A549 (cell line): ENCODE measurements at regions not wholly inside any gene's neighbourhood (a gene's known extent, or its start where the extent isn't known, plus 50 kb on each side); places are given as distances from the start of the nearest gene placed in this dataset.

ENCODE experiments used
- ATAC-seq, 2 experiments: fragments of 200-7000 bp in 1 of 2; fragments of >200 bp in 1 of 2; cut with Nextera tagmentation in 1 of 2; cut with Tn5 transposase in 1 of 2; 3 replicates each; pipeline versions ENCODE4 v1.8.0 to v1.9.1; 2018 to 2020; ENCODE audit warnings: mild to moderate bottlenecking in 1 of 2, moderate library complexity in 1 of 2
- CTCF ChIA-PET: fragments of 300-600 bp; sonication (Branson Sonifier 250); formaldehyde crosslinking; extraction: SDS; loops from one replicate; lab custom pipeline; 2021; ENCODE audit warnings: antibody characterized with exemption, inconsistent platforms; lab: Yijun Ruan, JAX
- POLR2A ChIA-PET: fragments of 350-600 bp; formaldehyde crosslinking; extraction: SDS; loops from one replicate; lab custom pipeline; 2021; ENCODE audit warnings: antibody characterized with exemption, inconsistent platforms; lab: Yijun Ruan, JAX
- DNase-seq, 2 experiments: peaks; one replicate each; pipeline versions ENCODE4 v3.0.0 to v3.0.0-alpha.2; 2011 to 2016; ENCODE audit warnings: low read depth in 1 of 2, low spot score in 1 of 2
- FAIRE-seq: peaks from 2 replicates; lab custom pipeline; 2011; peaks lifted over from hg19 to GRCh38; lab: Jason Lieb, UNC
- H3K27ac ChIP-seq, 2 experiments: fragments of >200 bp; sonication (Bioruptor Twin); formaldehyde crosslinking; 3 replicates each; pipeline ENCODE4 v1.5.1; 2016 to 2017
- H3K4me1 ChIP-seq: fragments of >200 bp; sonication (Bioruptor Twin); formaldehyde crosslinking; 3 replicates; pipeline ENCODE4 v1.6.1; 2016
- H3K4me2 ChIP-seq: fragments of >200 bp; sonication (Bioruptor Twin); formaldehyde crosslinking; 3 replicates; pipeline ENCODE4 v1.6.1; 2016
- H3K4me3 ChIP-seq: fragments of >200 bp; sonication (Bioruptor Twin); formaldehyde crosslinking; 3 replicates; pipeline ENCODE4 v1.5.1; 2016
- H3K9me3 ChIP-seq: fragments of >200 bp; sonication (Bioruptor Twin); formaldehyde crosslinking; 3 replicates; pipeline ENCODE4 v1.6.1; 2016
- CBX8 ChIP-seq: fragments of 200-600 bp; sonication (generic); IDR thresholded peaks from 2 replicates; pipeline ENCODE4 v1.6.1; 2016
- CEBPB ChIP-seq, 2 experiments: fragments of >200 bp in 1 of 2; sonication (Bioruptor Twin) in 1 of 2; formaldehyde crosslinking in 1 of 2; IDR thresholded peaks; 2 replicates each; pipeline ENCODE4 v1.6.1; 2012 to 2016
- CHD2 ChIP-seq: fragments of 150-350 bp; IDR thresholded peaks from 2 replicates; pipeline ENCODE4 v1.6.1; 2014; ENCODE audit warnings: low read length; ENCODE audit not compliant: partially characterized antibody
- E2F6 ChIP-seq: IDR thresholded peaks from 2 replicates; pipeline ENCODE4 v1.6.1; 2012; ENCODE audit warnings: low read depth, borderline replicate concordance
- ELK1 ChIP-seq: fragments of 150-350 bp; IDR thresholded peaks from 2 replicates; pipeline ENCODE4 v1.6.1; 2014; ENCODE audit warnings: low read depth, mild to moderate bottlenecking, low read length
- EP300 ChIP-seq, 2 experiments: fragments of >200 bp; sonication (Bioruptor Twin); formaldehyde crosslinking; IDR thresholded peaks; 2 replicates in 1 of 2; 3 replicates in 1 of 2; pipeline ENCODE4 v1.6.1; 2016 to 2017
- FOSB ChIP-seq: fragments of 250-450 bp; sonication (Bioruptor Pico); IDR thresholded peaks from 2 replicates; pipeline ENCODE4 v1.5.0; 2020; ENCODE audit warnings: mild to moderate bottlenecking, moderate library complexity
- HES2 ChIP-seq: fragments of >200 bp; sonication (Bioruptor Twin); formaldehyde crosslinking; IDR thresholded peaks from 2 replicates; pipeline ENCODE4 v1.6.1; 2016
- HOXB13 ChIP-seq: fragments of 250-450 bp; sonication (Bioruptor Pico); IDR thresholded peaks from 2 replicates; pipeline ENCODE4 v1.5.0; 2020; ENCODE audit warnings: low read depth, mild to moderate bottlenecking, moderate library complexity
- KDM1A ChIP-seq: fragments of 200-600 bp; sonication (generic); IDR thresholded peaks from 2 replicates; pipeline ENCODE4 v1.6.1; 2016; ENCODE audit warnings: low read depth, mild to moderate bottlenecking
- MAX ChIP-seq: IDR thresholded peaks from 2 replicates; pipeline ENCODE4 v1.6.1; 2012
- MAZ ChIP-seq: fragments of 150-350 bp; IDR thresholded peaks from 2 replicates; pipeline ENCODE4 v1.6.1; 2014; ENCODE audit warnings: antibody characterized with exemption, low read depth, low read length, borderline replicate concordance
- MYC ChIP-seq: IDR thresholded peaks from 2 replicates; pipeline ENCODE4 v1.6.1; 2012; ENCODE audit warnings: mild to moderate bottlenecking, inconsistent platforms, low read length, improper control_type of control experiment, borderline replicate concordance
- PBX3 ChIP-seq: IDR thresholded peaks from 2 replicates; pipeline ENCODE4 v1.6.1; 2012
- PHF8 ChIP-seq: fragments of 200-600 bp; sonication (generic); IDR thresholded peaks from 2 replicates; pipeline ENCODE4 v1.6.1; 2016; ENCODE audit warnings: low read depth, mild to moderate bottlenecking, antibody characterized with exemption, moderate library complexity, borderline replicate concordance
- POLR2A ChIP-seq: IDR thresholded peaks from 2 replicates; pipeline ENCODE4 v1.6.1; 2012; ENCODE audit warnings: mild to moderate bottlenecking, low read length
- RARB ChIP-seq: fragments of 250-450 bp; sonication (Bioruptor Pico); IDR thresholded peaks from 2 replicates; pipeline ENCODE4 v1.8.0; 2021; ENCODE audit warnings: mild to moderate bottlenecking, moderate library complexity
- RFX5 ChIP-seq: fragments of 450-650 bp; IDR thresholded peaks from 2 replicates; pipeline ENCODE4 v1.7.1; 2014; ENCODE audit warnings: antibody characterized with exemption, mild to moderate bottlenecking, moderate library complexity
- RNF2 ChIP-seq: fragments of 200-600 bp; sonication (generic); IDR thresholded peaks from 2 replicates; pipeline ENCODE4 v1.6.1; 2016; ENCODE audit warnings: low read depth, mild to moderate bottlenecking, antibody characterized with exemption, moderate library complexity, borderline replicate concordance
- TFCP2L1 ChIP-seq: fragments of 250-450 bp; sonication (Bioruptor Pico); IDR thresholded peaks from 2 replicates; pipeline ENCODE4 v1.5.0; 2021; ENCODE audit warnings: mild to moderate bottlenecking
- ZFP36 ChIP-seq: fragments of 450-650 bp; IDR thresholded peaks from 2 replicates; pipeline ENCODE4 v1.6.1; 2014; ENCODE audit warnings: borderline replicate concordance; ENCODE audit not compliant: partially characterized antibody
- ZNF302 ChIP-seq: fragments of 250-450 bp; sonication (Bioruptor Pico); IDR thresholded peaks from 2 replicates; pipeline ENCODE4 v1.9.0; 2021; ENCODE audit warnings: inconsistent platforms, mild to moderate bottlenecking, moderate library complexity
- WGBS: methylation state at CpG from one replicate; pipeline ENCODE4 v1.1.6; 2017; ENCODE audit errors: missing lambda C conversion rate; 5-methylcytosine and 5-hydroxymethylcytosine counted together

GRCh38 chr4:186852964-186853391 is 129.3 kb upstream of the FAT1 start:
- no peaks in the 10 kb centered on the region for H3K4me1 ChIP-seq
- 0% methylated on average over 1 of the region's 1 CpG for WGBS
- no peak for FAIRE-seq
- no peak overlapping the region for H3K4me3 ChIP-seq
- H3K4me2 ChIP-seq = no peak overlapping the region
- ChIA-PET POLR2A (no interaction called here), CTCF (no interaction called here)
- H3K27ac ChIP-seq = no peak overlapping the region
- peaks cover 7% of the 10 kb centered on the region; the same call in 1 of the 3 replicates for H3K9me3 ChIP-seq
- no peak for DNase-seq
- no peak for ATAC-seq
- no peak for TF ChIP-seq RNF2
- no peak for TF ChIP-seq POLR2A
- TF ChIP-seq HES2 = no peak
- no peak for TF ChIP-seq ZNF302 (CRISPR knock-in tag)
- TF ChIP-seq CHD2 = no peak

- Histone ChIP-seq H3K4me1 (no peaks in the 10 kb centered on the region), H3K4me3 (no peak overlapping the region), H3K4me2 (no peak overlapping the region), H3K9me3 (peaks cover 7% of the 10 kb centered on the region; the same call in 1 of the 3 replicates), H3K27ac (no peak overlapping the region)
- POLR2A ChIA-PET = no interaction called here
- CTCF ChIA-PET = interaction anchor here (0.7 to 1.0 kb wide), 2 partner anchors 9 to 32 kb away, joined by 3 to 4 read pairs; no protein-coding TSS in a partner anchor
- 79% methylated on average over 3 of the region's 3 CpGs for WGBS
- no peak for DNase-seq
- no peak for ATAC-seq
- TF ChIP-seq ELK1 = no peak
- TF ChIP-seq PHF8 = no peak
- TF ChIP-seq MYC = no peak
- TF ChIP-seq CEBPB (IDR thresholded peaks at IDR 0.05) = no peak
- no peak for TF ChIP-seq CBX8
- no peak for TF ChIP-seq TFCP2L1
- TF ChIP-seq E2F6 = no peak
- no peak for TF ChIP-seq FOSB (CRISPR knock-in tag)
- TF ChIP-seq ZNF302 (CRISPR knock-in tag) = no peak
- TF ChIP-seq RNF2 = no peak
- TF ChIP-seq MAX = no peak
- no peak for TF ChIP-seq EP300 (IDR thresholded peaks at IDR 0.05)
- TF ChIP-seq RARB (CRISPR knock-in tag) = no peak
- TF ChIP-seq MAZ = no peak
- TF ChIP-seq POLR2A = no peak
- TF ChIP-seq HES2 = no peak
- TF ChIP-seq PBX3 = no peak
- TF ChIP-seq KDM1A = no peak
- TF ChIP-seq ZFP36 = no peak
- no peak for TF ChIP-seq HOXB13
- TF ChIP-seq, all 56 proteins: peak for 0
- FAIRE-seq = no peak
These were observed 130.6 kb upstream of the FAT1 start for GRCh38 chr4:186854256-186854655.

- no peak for TF ChIP-seq FOSB (CRISPR knock-in tag)
- TF ChIP-seq RFX5 = no peak
- WGBS = 83% methylated on average over 1 of the region's 1 CpG
- no peak for DNase-seq
- ChIA-PET CTCF (interaction anchor here (1.0 kb wide), 1 partner anchor 10 kb away, joined by 4 read pairs; no protein-coding TSS in a partner anchor), POLR2A (no interaction called here)
- Histone ChIP-seq H3K4me3 (no peak overlapping the region), H3K27ac (no peak overlapping the region), H3K4me1 (no peaks in the 10 kb centered on the region), H3K9me3 (peaks cover 4% of the 10 kb centered on the region; the same call in 1 of the 3 replicates), H3K4me2 (no peak overlapping the region)
- no peak for ATAC-seq
- no peak for FAIRE-seq
These were observed 131.5 kb upstream of the FAT1 start for GRCh38 chr4:186855111-186855510.
